Central memory CD8-positive, alpha-beta T cell (primary cell): ENCODE measurements at regions not wholly inside any gene's neighbourhood (a gene's known extent, or its start where the extent isn't known, plus 50 kb on each side); places are given as distances from the start of the nearest gene placed in this dataset.
A peak's percentile ranks its signal among the peaks of the same experiment; 100 is the strongest.

Experiments used
- ATAC-seq: fragments of 150-1000 bp; cut with Tn5 transposase; replicated peaks from 2 replicates; pipeline ENCODE4 v1.10.0; 2022; ENCODE audit warnings: mild to moderate bottlenecking, moderate FRiP score, moderate number of reproducible peaks; ENCODE audit not compliant: poor library complexity, severe bottlenecking; ENCODE audit errors: extremely low read depth
- DNase-seq, 2 donors: peaks; one replicate each; pipeline ENCODE4 v3.0.0; 2021; ENCODE audit warnings: low spot score in 2 of 2
- H3K27ac Mint-ChIP-seq: one replicate; pipeline ENCODE4 v1.8.0; 2022; ENCODE audit warnings: low read depth, mild to moderate bottlenecking, moderate library complexity, mixed read lengths
- H3K27me3 Mint-ChIP-seq: one replicate; pipeline ENCODE4 v1.8.0; 2022; ENCODE audit warnings: mixed read lengths
- H3K36me3 Mint-ChIP-seq: one replicate; pipeline ENCODE4 v1.8.0; 2022; ENCODE audit warnings: mild to moderate bottlenecking, moderate library complexity, mixed read lengths; ENCODE audit not compliant: insufficient read depth
- H3K4me1 Mint-ChIP-seq: one replicate; pipeline ENCODE4 v1.8.0; 2022; ENCODE audit warnings: mixed read lengths
- H3K4me3 Mint-ChIP-seq: one replicate; pipeline ENCODE4 v1.8.0; 2022; ENCODE audit warnings: mild to moderate bottlenecking, moderate library complexity, mixed read lengths
- H3K9me3 Mint-ChIP-seq: one replicate; pipeline ENCODE4 v1.8.0; 2022; ENCODE audit warnings: mixed read lengths

DNA sequence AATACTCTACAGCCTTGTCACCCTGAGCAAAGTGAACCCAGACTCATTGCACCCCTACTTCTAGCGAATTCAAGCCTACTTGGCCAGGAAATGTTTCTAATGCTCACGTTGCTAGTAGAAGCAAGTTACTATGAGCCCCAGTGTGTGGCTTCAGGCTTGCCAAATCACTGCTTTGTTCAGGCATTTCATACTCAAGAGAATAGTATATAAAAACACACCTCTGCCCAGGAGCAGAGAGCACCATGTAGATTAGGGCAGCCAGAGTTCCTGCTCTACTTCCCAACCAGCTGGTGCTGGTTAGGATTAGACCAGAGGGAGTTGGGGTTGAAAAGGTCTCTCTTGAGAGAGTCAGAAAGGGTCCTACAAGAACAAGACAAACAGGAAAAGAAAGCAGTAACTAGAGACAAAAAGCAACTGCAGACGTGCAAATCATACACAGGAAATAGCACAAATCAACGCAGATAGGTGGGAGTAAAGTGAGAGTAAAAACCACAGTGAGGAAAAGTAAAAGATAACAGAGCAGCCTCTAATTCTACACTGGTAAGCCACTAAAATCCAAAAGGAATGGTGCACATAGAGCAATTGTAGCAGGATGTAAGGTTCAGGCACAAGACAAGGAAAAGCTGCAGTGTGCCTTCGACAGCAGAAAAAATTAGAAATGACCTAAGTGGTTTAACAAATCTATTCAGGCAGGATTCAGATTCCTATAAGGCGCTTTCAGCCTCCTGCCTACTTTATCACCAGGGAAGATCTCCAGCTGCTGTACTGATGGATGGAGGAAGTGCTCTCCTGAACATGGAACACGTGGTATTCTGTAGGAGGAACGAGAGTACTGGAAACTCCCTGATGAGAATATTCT is 49.6 kb upstream of the KIF2A start:
- H3K27me3 Mint-ChIP-seq, result no peaks in the 10 kb centered on the region
- H3K4me1 Mint-ChIP-seq, result peaks cover 37% of the 10 kb centered on the region
- peak; percentile 80 for ATAC-seq
- no peak for DNase-seq
- no peaks in the 10 kb centered on the region for H3K9me3 Mint-ChIP-seq
- H3K27ac Mint-ChIP-seq, result peak overlapping the region; percentile 69
- H3K36me3 Mint-ChIP-seq, result no peaks in the 10 kb centered on the region
- peak overlapping the region; percentile 61 for H3K4me3 Mint-ChIP-seq
